ENCODE measurements at regions not wholly inside any gene's neighbourhood (a gene's known extent, or its start where the extent isn't known, plus 50 kb on each side); places are given as distances from the start of the nearest gene placed in this dataset.

- DNase-seq (ENCODE audit: extremely low read depth, low read depth): no peak
- TF ChIP-seq CTCF (IDR thresholded peaks at IDR 0.05; ENCODE audit: low read depth, low read length): no peak
Observed at GRCh38 chr11:134642206-134642605, 230.2 kb upstream of the B3GAT1 start.

- TF ChIP-seq CTCF (IDR thresholded peaks at IDR 0.05; ENCODE audit: low read depth, low read length): no peak
- no peak for DNase-seq (ENCODE audit: extremely low read depth, low read depth)
Observed at GRCh38 chr11:134640971-134641968, 229.2 kb upstream of the B3GAT1 start.

- TF ChIP-seq CTCF (IDR thresholded peaks at IDR 0.05; ENCODE audit: low read depth, low read length): no peak
- no peak for DNase-seq (ENCODE audit: extremely low read depth, low read depth)
Observed at GRCh38 chr11:134640536-134640935, 228.5 kb upstream of the B3GAT1 start.

GRCh38 chr11:134639586-134640330 is 227.7 kb upstream of the B3GAT1 start:
- DNase-seq (ENCODE audit: extremely low read depth, low read depth): no peak
- no peak for TF ChIP-seq CTCF (IDR thresholded peaks at IDR 0.05; ENCODE audit: low read depth, low read length)

GRCh38 chr11:134638796-134639430 is 226.9 kb upstream of the B3GAT1 start:
- no peak for TF ChIP-seq CTCF (IDR thresholded peaks at IDR 0.05; ENCODE audit: low read depth, low read length)
- DNase-seq (ENCODE audit: extremely low read depth, low read depth): no peak

- no peak for TF ChIP-seq CTCF (IDR thresholded peaks at IDR 0.05; ENCODE audit: low read depth, low read length)
- DNase-seq (ENCODE audit: extremely low read depth, low read depth): no peak
Observed at GRCh38 chr11:134637091-134638015, 225.3 kb upstream of the B3GAT1 start.
